ENCODE measurements at regions not wholly inside any gene's neighbourhood (a gene's known extent, or its start where the extent isn't known, plus 50 kb on each side); places are given as distances from the start of the nearest gene placed in this dataset.
"Not testable (repeated sequence)": the region's sequence is repeated elsewhere in the genome, so short reads cannot be mapped to it uniquely, and the experiment has no call there.

- TF ChIP-seq ATOH8 (CRISPR knock-in tag; IDR thresholded peaks at IDR 0.05; ENCODE audit: low read depth), result no peak
Measured at GRCh38 chr16:24652803-24653202, 76.6 kb upstream of the TNRC6A start (continued).

GRCh38 chr16:24653725-24654124 is 75.7 kb upstream of the TNRC6A start:
- POLR2A ChIA-PET, result no interaction called here
- 82% methylated on average over 4 of the region's 4 CpGs for WGBS (ENCODE audit: missing lambda C conversion rate)
- no peaks in the 10 kb centered on the region for H3K9me3 ChIP-seq
- ATAC-seq, result no peak
- no peak overlapping the region for H3K4me2 ChIP-seq
- DNase-seq (ENCODE audit: low read depth in 1 of 2, low spot score in 1 of 2), result no peak
- no peak overlapping the region for H3K4me3 ChIP-seq
- no peak for FAIRE-seq
- peak overlapping the region in 1 of 2 experiments; percentile 59; a peak in 3 of 6 replicates for H3K27ac ChIP-seq
- TF ChIP-seq HDAC2 (IDR thresholded peaks at IDR 0.05), result no peak
- TF ChIP-seq ELK1 (IDR thresholded peaks at IDR 0.05; ENCODE audit: low read depth, low read length), result no peak
- no peak for TF ChIP-seq ZC3H11A (IDR thresholded peaks at IDR 0.05)
- TF ChIP-seq HES2 (IDR thresholded peaks at IDR 0.05), result no peak
- no peak for TF ChIP-seq ZSCAN20 (CRISPR knock-in tag; IDR thresholded peaks at IDR 0.05)
- peak in 1 of 2 experiments; percentile 31; a peak in 1 of 4 replicates for TF ChIP-seq CEBPB (IDR thresholded peaks at IDR 0.05)
- TF ChIP-seq CBX2 (IDR thresholded peaks at IDR 0.05; ENCODE audit: borderline replicate concordance, low read depth), result no peak
- H3K4me1 ChIP-seq, result peaks cover 18% of the 10 kb centered on the region
- CTCF ChIA-PET, result interaction anchor here (0.6 to 1.2 kb wide), 4 partner anchors 11 to 36 kb away, joined by 3 read pairs; no protein-coding TSS in a partner anchor

GRCh38 chr16:24665942-24666341 is 63.5 kb upstream of the TNRC6A start:
- H3K4me2 ChIP-seq; ATAC-seq; FAIRE-seq; H3K9me3 ChIP-seq; DNase-seq (ENCODE audit: low read depth in 1 of 2, low spot score in 1 of 2); CTCF ChIA-PET; H3K4me3 ChIP-seq: not testable (repeated sequence)
- H3K27ac ChIP-seq, result peak overlapping the region in 1 of 2 experiments; percentile 27; a peak in 1 of 6 replicates
- POLR2A ChIA-PET, result interaction anchor here (0.6 kb wide), 1 partner anchor 61 kb away, joined by 3 read pairs; no protein-coding TSS in a partner anchor
- H3K4me1 ChIP-seq, result peaks cover 24% of the 10 kb centered on the region
- WGBS (ENCODE audit: missing lambda C conversion rate), result 89% methylated on average over 5 of the region's 5 CpGs

- H3K4me3 ChIP-seq, result no peak overlapping the region
- peaks cover 35% of the 10 kb centered on the region for H3K4me1 ChIP-seq
- ChIA-PET CTCF (interaction anchor here (1.5 to 1.8 kb wide), 2 partner anchors 15 to 87 kb away, joined by 5 to 6 read pairs; no protein-coding TSS in a partner anchor), POLR2A (no interaction called here)
- no peak for TF ChIP-seq EHF (CRISPR knock-in tag; IDR thresholded peaks at IDR 0.05)
- no peak for TF ChIP-seq HEYL (CRISPR knock-in tag; IDR thresholded peaks at IDR 0.05)
- no peak for TF ChIP-seq ATOH8 (CRISPR knock-in tag; IDR thresholded peaks at IDR 0.05; ENCODE audit: low read depth)
- ATAC-seq (no peak), DNase-seq (ENCODE audit: low read depth in 1 of 2, low spot score in 1 of 2) (no peak), FAIRE-seq (no peak)
- peak overlapping the region; percentile 10 to 88; a peak in 3 of 6 replicates for H3K27ac ChIP-seq
- H3K4me2 ChIP-seq, result no peak overlapping the region
- no peaks in the 10 kb centered on the region for H3K9me3 ChIP-seq
- 95% methylated on average over 4 of the region's 4 CpGs for WGBS (ENCODE audit: missing lambda C conversion rate)
Measured at GRCh38 chr16:24667244-24667764, 62.1 kb upstream of the TNRC6A start.

GRCh38 chr16:24668481-24669061 is 60.9 kb upstream of the TNRC6A start:
- Histone ChIP-seq H3K4me1 (peaks cover 35% of the 10 kb centered on the region), H3K27ac (peak overlapping the region; percentile 70 to 88), H3K9me3 (no peaks in the 10 kb centered on the region), H3K4me3 (no peak overlapping the region), H3K4me2 (peak overlapping the region; percentile 43)
- ChIA-PET POLR2A (interaction anchor here (0.8 to 1.1 kb wide), 3 partner anchors 13 to 134 kb away, joined by 3 to 4 read pairs (median 4); no protein-coding TSS in a partner anchor), CTCF (interaction anchor here (0.6 to 2.4 kb wide), 4 partner anchors 20 to 182 kb away, joined by 3 to 14 read pairs (median 4); no protein-coding TSS in a partner anchor)
- DNase-seq (ENCODE audit: low read depth in 1 of 2, low spot score in 1 of 2) (no peak), FAIRE-seq (no peak), ATAC-seq (no peak)
- 71% methylated on average over 9 of the region's 9 CpGs for WGBS (ENCODE audit: missing lambda C conversion rate)
- TF ChIP-seq PHF8 (IDR thresholded peaks at IDR 0.05; ENCODE audit: borderline replicate concordance, low read depth) (no peak), RNF2 (IDR thresholded peaks at IDR 0.05; ENCODE audit: borderline replicate concordance, low read depth) (no peak), JUNB (IDR thresholded peaks at IDR 0.05) (no peak), E2F6 (IDR thresholded peaks at IDR 0.05; ENCODE audit: borderline replicate concordance, low read depth) (no peak), BHLHE40 (IDR thresholded peaks at IDR 0.05; ENCODE audit: low read depth, low read length) (no peak), HES2 (IDR thresholded peaks at IDR 0.05) (no peak), MAX (IDR thresholded peaks at IDR 0.05) (no peak), CEBPB (IDR thresholded peaks at IDR 0.05) (no peak), JUN (IDR thresholded peaks at IDR 0.05) (no peak), USF2 (IDR thresholded peaks at IDR 0.05) (no peak), HOXB13 (CRISPR knock-in tag; IDR thresholded peaks at IDR 0.05; ENCODE audit: low read depth) (no peak), CHD4 (IDR thresholded peaks at IDR 0.05; ENCODE audit: borderline replicate concordance) (no peak), ZSCAN20 (CRISPR knock-in tag; IDR thresholded peaks at IDR 0.05) (no peak), ZC3H11A (IDR thresholded peaks at IDR 0.05) (no peak), MAZ (IDR thresholded peaks at IDR 0.05; ENCODE audit: borderline replicate concordance, low read depth, low read length) (no peak)
